GM10266 (cell line): ENCODE measurements at regions not wholly inside any gene's neighbourhood (a gene's known extent, or its start where the extent isn't known, plus 50 kb on each side); places are given as distances from the start of the nearest gene placed in this dataset.

Experiments used
- DNase-seq: peaks from one replicate; pipeline ENCODE4 v3.0.0; 2012; ENCODE audit errors: extremely low spot score
- TF ChIP-seq, protein P1 (sequence below): IDR thresholded peaks from 2 replicates; pipeline ENCODE4 v1.5.1; 2012; ENCODE audit warnings: mild to moderate bottlenecking, low read depth; ENCODE audit not compliant: control insufficient read depth, insufficient read depth; ENCODE audit errors: missing control alignments

GRCh38 chr3:115448851-115449250 is 174.5 kb upstream of the GAP43 start:
- TF ChIP-seq, protein P1, sequence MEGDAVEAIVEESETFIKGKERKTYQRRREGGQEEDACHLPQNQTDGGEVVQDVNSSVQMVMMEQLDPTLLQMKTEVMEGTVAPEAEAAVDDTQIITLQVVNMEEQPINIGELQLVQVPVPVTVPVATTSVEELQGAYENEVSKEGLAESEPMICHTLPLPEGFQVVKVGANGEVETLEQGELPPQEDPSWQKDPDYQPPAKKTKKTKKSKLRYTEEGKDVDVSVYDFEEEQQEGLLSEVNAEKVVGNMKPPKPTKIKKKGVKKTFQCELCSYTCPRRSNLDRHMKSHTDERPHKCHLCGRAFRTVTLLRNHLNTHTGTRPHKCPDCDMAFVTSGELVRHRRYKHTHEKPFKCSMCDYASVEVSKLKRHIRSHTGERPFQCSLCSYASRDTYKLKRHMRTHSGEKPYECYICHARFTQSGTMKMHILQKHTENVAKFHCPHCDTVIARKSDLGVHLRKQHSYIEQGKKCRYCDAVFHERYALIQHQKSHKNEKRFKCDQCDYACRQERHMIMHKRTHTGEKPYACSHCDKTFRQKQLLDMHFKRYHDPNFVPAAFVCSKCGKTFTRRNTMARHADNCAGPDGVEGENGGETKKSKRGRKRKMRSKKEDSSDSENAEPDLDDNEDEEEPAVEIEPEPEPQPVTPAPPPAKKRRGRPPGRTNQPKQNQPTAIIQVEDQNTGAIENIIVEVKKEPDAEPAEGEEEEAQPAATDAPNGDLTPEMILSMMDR = no peak
- DNase-seq = no peak

GRCh38 chr3:115450036-115450435 is 173.3 kb upstream of the GAP43 start:
- DNase-seq = no peak
- TF ChIP-seq, protein P1 = no peak

- TF ChIP-seq, protein P1 = no peak
- no peak for DNase-seq
Observed at GRCh38 chr3:115464036-115464435, 159.3 kb upstream of the GAP43 start.

DNA sequence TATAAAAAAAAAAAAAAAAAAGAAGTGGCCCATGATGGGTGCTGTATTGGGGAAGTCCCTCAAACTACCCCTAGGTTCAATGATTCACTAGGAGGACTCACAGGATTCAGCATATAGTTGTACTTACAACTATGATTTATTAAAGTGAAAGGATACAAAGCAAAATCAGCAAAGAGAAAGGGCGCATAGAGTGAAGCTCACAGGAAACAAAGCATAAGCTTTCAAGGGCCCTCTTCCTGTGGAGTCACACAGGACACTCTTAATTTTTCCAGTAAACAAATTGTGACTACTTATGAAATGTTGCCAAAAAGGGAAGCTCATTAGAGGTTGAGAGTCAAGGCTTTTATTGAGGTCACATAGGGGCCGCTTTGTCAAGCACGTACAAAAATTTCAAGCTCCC is 153.7 kb upstream of the GAP43 start:
- DNase-seq = no peak
- TF ChIP-seq, protein P1 = no peak

DNA sequence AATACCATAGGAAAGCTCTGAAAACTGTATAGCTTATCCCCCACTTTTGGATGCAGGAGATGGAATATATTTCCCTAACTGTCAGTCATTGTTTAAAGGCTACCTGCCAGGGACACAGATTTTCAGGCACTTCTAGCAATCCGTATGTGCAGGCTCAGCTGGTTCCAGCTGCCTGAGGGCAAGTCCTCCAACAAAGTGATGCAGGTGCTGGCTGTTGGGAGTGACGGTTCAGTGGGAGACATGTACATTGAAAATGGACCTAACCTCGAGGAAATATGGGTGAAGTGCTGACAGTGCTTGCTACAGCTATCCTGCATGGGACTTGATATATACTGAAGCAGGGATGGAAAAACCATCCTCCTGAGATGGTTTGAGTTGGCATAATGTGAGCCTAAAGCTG is 153.1 kb upstream of the GAP43 start:
- TF ChIP-seq, protein P1 = no peak
- no peak for DNase-seq

- DNase-seq = no peak
Observed at GRCh38 chr3:115475178-115476041, 147.9 kb upstream of the GAP43 start.

DNA sequence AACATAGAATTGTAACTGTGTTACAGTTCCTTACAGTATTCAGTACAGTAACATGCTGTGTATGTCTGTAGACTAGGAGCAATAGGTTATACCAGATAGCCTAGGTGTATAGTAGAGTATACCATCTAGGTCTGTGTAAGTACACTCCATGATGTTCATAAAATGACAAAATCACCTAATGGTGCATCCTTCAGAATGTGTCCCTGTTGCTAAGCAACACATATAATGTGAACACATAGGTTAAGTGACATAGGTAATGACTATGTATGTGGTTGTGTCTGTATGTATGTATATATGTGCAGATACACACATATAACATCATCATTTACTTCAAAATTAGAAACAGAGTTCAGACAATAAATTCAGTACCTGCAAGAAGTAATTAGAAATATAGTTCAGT is 146.8 kb upstream of the GAP43 start:
- no peak for DNase-seq
- TF ChIP-seq, protein P1 = no peak

More at GRCh38 chr3:115475178-115476041, 147.9 kb upstream of the GAP43 start:
- TF ChIP-seq, protein P1 = no peak
